Erythroblast (primary cell): ENCODE measurements at regions not wholly inside any gene's neighbourhood (a gene's known extent, or its start where the extent isn't known, plus 50 kb on each side); places are given as distances from the start of the nearest gene placed in this dataset.

Experiments
- GATA1 ChIP-seq: IDR thresholded peaks from 2 replicates; pipeline ENCODE4 v1.6.1; 2011; ENCODE audit warnings: low read depth, mild to moderate bottlenecking, control low read depth, low read length, moderate library complexity
- POLR2A ChIP-seq: IDR thresholded peaks from 2 replicates; pipeline ENCODE4 v1.6.1; 2011; ENCODE audit warnings: mild to moderate bottlenecking, low read length

DNA sequence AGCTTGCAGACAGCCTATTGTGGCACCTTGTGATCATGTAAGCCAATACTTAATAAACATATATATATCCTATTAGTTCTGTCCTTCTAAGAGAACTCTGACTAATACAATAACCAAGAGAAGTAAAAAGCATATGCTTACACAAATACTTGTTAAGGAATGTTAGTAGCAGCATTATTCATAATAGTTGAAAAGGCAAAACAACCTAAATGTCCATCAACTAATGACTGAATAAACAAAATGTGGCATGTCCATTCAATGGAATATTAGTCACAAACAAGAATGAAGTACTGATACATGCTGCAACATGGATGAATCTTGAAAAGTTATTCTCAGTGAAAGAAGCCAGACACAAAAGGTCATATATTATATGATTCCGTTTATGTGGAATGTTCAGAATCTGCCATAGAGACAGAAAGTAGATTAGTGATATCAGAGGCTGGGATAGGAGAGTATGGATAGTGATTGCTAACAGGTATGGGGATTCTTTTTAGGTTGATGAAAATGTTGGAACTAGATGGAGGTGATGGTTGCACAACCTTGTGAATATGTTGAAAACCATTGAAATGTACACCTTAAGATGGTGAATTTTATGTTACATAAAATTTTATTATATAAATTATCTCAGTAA is 112.5 kb upstream of the UNC5B start:
- TF ChIP-seq POLR2A (no peak), GATA1 (no peak)
